Smooth muscle cell (in vitro differentiated cells): ENCODE measurements at regions not wholly inside any gene's neighbourhood (a gene's known extent, or its start where the extent isn't known, plus 50 kb on each side); places are given as distances from the start of the nearest gene placed in this dataset.
"Not testable (repeated sequence)": the region's sequence is repeated elsewhere in the genome, so short reads cannot be mapped to it uniquely, and the experiment has no call there.

Experiments used
- DNase-seq: peaks from one replicate; lab custom pipeline; 2025; ENCODE audit not compliant: unreplicated experiment; lab: John Stamatoyannopoulos, UW
- H2AFZ ChIP-seq: fragments of 200-600 bp; sonication (generic); 2 replicates; pipeline ENCODE4 v1.6.0; 2016; ENCODE audit warnings: antibody characterized with exemption, low read depth, mild to moderate bottlenecking
- H3F3A ChIP-seq: fragments of 200-600 bp; sonication (generic); 2 replicates; pipeline ENCODE4 v1.6.0; 2017; ENCODE audit warnings: antibody characterized with exemption, low read depth
- H3K27ac ChIP-seq: fragments of 200-600 bp; sonication (generic); 2 replicates; pipeline ENCODE4 v1.5.1; 2016; ENCODE audit warnings: low read depth, mild to moderate bottlenecking
- H3K27me3 ChIP-seq: fragments of 200-600 bp; sonication (generic); 2 replicates; pipeline ENCODE4 v1.6.1; 2016; ENCODE audit warnings: low read depth, mild to moderate bottlenecking
- H3K36me3 ChIP-seq: fragments of 200-600 bp; sonication (generic); 2 replicates; pipeline ENCODE4 v1.5.1; 2016; ENCODE audit warnings: low read depth
- H3K4me1 ChIP-seq: fragments of 200-600 bp; sonication (generic); 2 replicates; pipeline ENCODE4 v1.5.1; 2016; ENCODE audit warnings: low read depth
- H3K4me2 ChIP-seq: fragments of 200-600 bp; sonication (generic); 2 replicates; pipeline ENCODE4 v1.6.0; 2016; ENCODE audit warnings: mild to moderate bottlenecking
- H3K4me3 ChIP-seq: fragments of 200-600 bp; sonication (generic); 2 replicates; pipeline ENCODE4 v1.5.1; 2016; ENCODE audit warnings: mild to moderate bottlenecking
- H3K79me2 ChIP-seq: fragments of 200-600 bp; sonication (generic); 2 replicates; pipeline ENCODE4 v1.6.0; 2016; ENCODE audit warnings: low read depth, mild to moderate bottlenecking
- H3K9ac ChIP-seq: fragments of 200-600 bp; sonication (generic); 2 replicates; pipeline ENCODE4 v1.6.0; 2016; ENCODE audit warnings: low read depth
- H3K9me3 ChIP-seq: fragments of 200-600 bp; sonication (generic); replicated peaks from 2 replicates; pipeline ENCODE4 v1.5.1; 2016; ENCODE audit warnings: low read depth
- H4K20me1 ChIP-seq: fragments of 200-600 bp; sonication (generic); 2 replicates; pipeline ENCODE4 v1.6.0; 2016; ENCODE audit warnings: low read depth
- WGBS: methylation state at CpG from one replicate; pipeline ENCODE4 v1.1.7; 2016; ENCODE audit warnings: low lambda C conversion rate; 5-methylcytosine and 5-hydroxymethylcytosine counted together
- TF ChIP-seq, protein P1 (sequence below): fragments of 200-600 bp; sonication (generic); IDR thresholded peaks from 2 replicates; pipeline ENCODE4 v1.5.1; 2017; ENCODE audit warnings: borderline replicate concordance, mild to moderate bottlenecking, antibody characterized with exemption; ENCODE audit not compliant: insufficient read depth, poor library complexity, severe bottlenecking

GRCh38 chrX:143240658-143241057, 214.9 kb downstream of the SPANXN4 start:
- H3K4me2 ChIP-seq = no peak overlapping the region
- peaks cover 2% of the 10 kb centered on the region for H3K9me3 ChIP-seq
- H2AFZ ChIP-seq = no peak overlapping the region
- 90% methylated on average over 1 of the region's 1 CpG for WGBS
- no peak overlapping the region for H3K27ac ChIP-seq
- H3K36me3 ChIP-seq = no peaks in the 10 kb centered on the region
- H3K27me3 ChIP-seq = no peaks in the 10 kb centered on the region
- no peaks in the 10 kb centered on the region for H3K4me1 ChIP-seq
- no peak overlapping the region for H3K9ac ChIP-seq
- DNase-seq = no peak
- TF ChIP-seq, protein P1, sequence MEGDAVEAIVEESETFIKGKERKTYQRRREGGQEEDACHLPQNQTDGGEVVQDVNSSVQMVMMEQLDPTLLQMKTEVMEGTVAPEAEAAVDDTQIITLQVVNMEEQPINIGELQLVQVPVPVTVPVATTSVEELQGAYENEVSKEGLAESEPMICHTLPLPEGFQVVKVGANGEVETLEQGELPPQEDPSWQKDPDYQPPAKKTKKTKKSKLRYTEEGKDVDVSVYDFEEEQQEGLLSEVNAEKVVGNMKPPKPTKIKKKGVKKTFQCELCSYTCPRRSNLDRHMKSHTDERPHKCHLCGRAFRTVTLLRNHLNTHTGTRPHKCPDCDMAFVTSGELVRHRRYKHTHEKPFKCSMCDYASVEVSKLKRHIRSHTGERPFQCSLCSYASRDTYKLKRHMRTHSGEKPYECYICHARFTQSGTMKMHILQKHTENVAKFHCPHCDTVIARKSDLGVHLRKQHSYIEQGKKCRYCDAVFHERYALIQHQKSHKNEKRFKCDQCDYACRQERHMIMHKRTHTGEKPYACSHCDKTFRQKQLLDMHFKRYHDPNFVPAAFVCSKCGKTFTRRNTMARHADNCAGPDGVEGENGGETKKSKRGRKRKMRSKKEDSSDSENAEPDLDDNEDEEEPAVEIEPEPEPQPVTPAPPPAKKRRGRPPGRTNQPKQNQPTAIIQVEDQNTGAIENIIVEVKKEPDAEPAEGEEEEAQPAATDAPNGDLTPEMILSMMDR = no peak
- H3K79me2 ChIP-seq = no peaks in the 10 kb centered on the region
- no peaks in the 10 kb centered on the region for H3F3A ChIP-seq
- H4K20me1 ChIP-seq = no peaks in the 10 kb centered on the region
- H3K4me3 ChIP-seq = no peak overlapping the region

DNA sequence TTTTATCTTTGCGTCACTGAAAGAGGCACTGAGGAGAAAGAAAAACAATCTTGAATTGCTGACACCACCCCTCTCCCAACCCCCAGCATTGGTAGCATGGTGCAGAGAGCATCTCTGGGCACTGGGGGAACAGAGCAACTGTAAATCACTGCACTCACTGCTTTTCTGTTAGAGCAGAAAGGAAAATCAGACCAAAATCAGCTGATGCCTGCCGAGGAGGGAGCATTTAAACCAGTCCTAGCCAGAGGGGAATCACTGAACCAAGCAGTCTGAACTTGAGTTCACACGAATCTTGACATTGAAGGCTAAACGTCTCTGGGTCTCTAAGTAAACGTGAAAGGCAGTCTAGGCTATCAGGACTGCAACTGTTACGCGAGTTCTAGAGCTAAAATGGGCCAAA, 205.8 kb downstream of the SPANXN4 start:
- WGBS = 75% methylated on average over 7 of the region's 7 CpGs
- no peak overlapping the region for H3K4me3 ChIP-seq

GRCh38 chrX:143228600-143228999, 202.9 kb downstream of the SPANXN4 start:
- not testable (repeated sequence) for H3K4me3 ChIP-seq, H3K4me1 ChIP-seq, DNase-seq, H3F3A ChIP-seq, H3K4me2 ChIP-seq, H2AFZ ChIP-seq, H4K20me1 ChIP-seq, H3K27me3 ChIP-seq, H3K27ac ChIP-seq, H3K79me2 ChIP-seq, H3K9me3 ChIP-seq, H3K9ac ChIP-seq, H3K36me3 ChIP-seq
- WGBS = 94% methylated on average over 22 of the region's 27 CpGs

More for the DNA sequence above, 205.8 kb downstream of the SPANXN4 start:
- H3F3A ChIP-seq = no peaks in the 10 kb centered on the region
- no peaks in the 10 kb centered on the region for H3K79me2 ChIP-seq
- no peak overlapping the region for H3K9ac ChIP-seq
- DNase-seq = no peak
- H3K9me3 ChIP-seq = no peaks in the 10 kb centered on the region
- no peaks in the 10 kb centered on the region for H3K27me3 ChIP-seq
- H3K4me2 ChIP-seq = no peak overlapping the region
- H3K36me3 ChIP-seq = no peaks in the 10 kb centered on the region
- H3K27ac ChIP-seq = no peak overlapping the region
- no peak overlapping the region for H2AFZ ChIP-seq
- H4K20me1 ChIP-seq = no peaks in the 10 kb centered on the region
- H3K4me1 ChIP-seq = no peaks in the 10 kb centered on the region
- TF ChIP-seq, protein P1 = no peak

- no peaks in the 10 kb centered on the region for H3K27me3 ChIP-seq
- H3K4me1 ChIP-seq = no peaks in the 10 kb centered on the region
- no peak overlapping the region for H2AFZ ChIP-seq
- no peaks in the 10 kb centered on the region for H3K79me2 ChIP-seq
- H3K9ac ChIP-seq = no peak overlapping the region
- no peak overlapping the region for H3K4me2 ChIP-seq
- no peaks in the 10 kb centered on the region for H4K20me1 ChIP-seq
- no peak overlapping the region for H3K4me3 ChIP-seq
- H3K36me3 ChIP-seq = no peaks in the 10 kb centered on the region
- H3K27ac ChIP-seq = no peak overlapping the region
- no peaks in the 10 kb centered on the region for H3F3A ChIP-seq
- H3K9me3 ChIP-seq = peaks cover 6% of the 10 kb centered on the region
- DNase-seq = no peak
- 38% methylated on average over 1 of the region's 1 CpG for WGBS
- TF ChIP-seq, protein P1 = no peak
These were observed 181.2 kb downstream of the SPANXN4 start for GRCh38 chrX:143206966-143207365.
